B cell (primary cell): ENCODE measurements at regions not wholly inside any gene's neighbourhood (a gene's known extent, or its start where the extent isn't known, plus 50 kb on each side); places are given as distances from the start of the nearest gene placed in this dataset.

ENCODE experiments used
- ATAC-seq: fragments of 200-7000 bp; cut with Tn5 transposase; one replicate; pipeline ENCODE4 v1.10.0; 2021; ENCODE audit warnings: low read depth, mild to moderate bottlenecking, moderate number of reproducible peaks, moderate library complexity
- CTCF ChIA-PET: fragments of 350-600 bp; sonication (Branson Sonifier 250); formaldehyde crosslinking; loops from one replicate; lab custom pipeline; 2021; ENCODE audit warnings: antibody characterized with exemption, inconsistent platforms; lab: Charles Lee
- POLR2A ChIA-PET: fragments of 350-600 bp; sonication (Branson Sonifier 250); formaldehyde crosslinking; loops from one replicate; lab custom pipeline; 2021; ENCODE audit warnings: antibody characterized with exemption; lab: Charles Lee
- DNase-seq: peaks from one replicate; pipeline ENCODE4 v3.0.0; 2013
- H2AFZ ChIP-seq: 2 replicates; pipeline ENCODE4 v1.6.1; 2012; ENCODE audit warnings: mild to moderate bottlenecking, low read depth, low read length; ENCODE audit not compliant: insufficient read depth, poor library complexity, severe bottlenecking
- H3K27ac ChIP-seq, 2 donors: 1 replicate in 1 of 2; 2 replicates in 1 of 2; pipeline ENCODE4 v1.5.1; 2012 to 2013; ENCODE audit warnings: low read length in 2 of 2, mild to moderate bottlenecking in 2 of 2, moderate library complexity in 1 of 2
- H3K27me3 ChIP-seq, 4 experiments: fragments of 200-600 bp in 1 of 4; sonication (generic) in 1 of 4; replicated peaks in 1 of 4; 1 replicate in 2 of 4; 2 replicates in 2 of 4; pipeline versions ENCODE4 v1.6.1 to v1.7.0; 2013 to 2016; ENCODE audit warnings: low read length in 3 of 4, mild to moderate bottlenecking in 2 of 4, mixed read lengths in 1 of 4, moderate library complexity in 1 of 4; ENCODE audit not compliant: insufficient read depth in 4 of 4, control insufficient read depth in 3 of 4; ENCODE audit errors: control extremely low read depth in 1 of 4
- H3K36me3 ChIP-seq, 2 experiments: replicated peaks in 1 of 2; 1 replicate in 1 of 2; 2 replicates in 1 of 2; pipeline versions ENCODE4 v1.6.1 to v1.7.1; 2013; ENCODE audit warnings: low read length in 1 of 2; ENCODE audit not compliant: insufficient read depth in 2 of 2, control insufficient read depth in 1 of 2; ENCODE audit errors: control extremely low read depth in 1 of 2, extremely low read depth in 1 of 2
- H3K4me1 ChIP-seq, 2 donors: fragments of 200-600 bp in 1 of 2; sonication (generic) in 1 of 2; 1 replicate in 1 of 2; 2 replicates in 1 of 2; pipeline versions ENCODE4 v1.5.1 to v1.6.1; 2013 to 2017; ENCODE audit warnings: low read length in 2 of 2; ENCODE audit not compliant: control insufficient read depth in 2 of 2, insufficient read depth in 2 of 2
- H3K4me2 ChIP-seq: replicated peaks from 2 replicates; pipeline ENCODE3; 2012; ENCODE audit warnings: mild to moderate bottlenecking, low read depth, low read length; ENCODE audit not compliant: poor library complexity, severe bottlenecking
- H3K4me3 ChIP-seq, 5 experiments: fragments of 200-600 bp in 1 of 5; sonication (generic) in 1 of 5; 1 replicate in 3 of 5; 2 replicates in 2 of 5; pipeline versions ENCODE4 v1.5.1 to v1.7.0; 2011 to 2016; ENCODE audit warnings: low read length in 4 of 5, mild to moderate bottlenecking in 4 of 5, low read depth in 2 of 5, control low read depth in 1 of 5, moderate library complexity in 1 of 5; ENCODE audit not compliant: insufficient read depth in 1 of 5; ENCODE audit errors: control extremely low read depth in 1 of 5, extremely low read depth in 1 of 5
- H3K79me2 ChIP-seq: fragments of 200-600 bp; sonication (generic); one replicate; pipeline ENCODE4 v1.6.0; 2016; ENCODE audit warnings: low read length; ENCODE audit not compliant: control insufficient read depth, insufficient read depth
- H3K9ac ChIP-seq: fragments of 200-600 bp; sonication (generic); 2 replicates; pipeline ENCODE4 v1.6.1; 2017; ENCODE audit warnings: mild to moderate bottlenecking, low read length, moderate library complexity
- H3K9me3 ChIP-seq, 3 donors: one replicate each; pipeline versions ENCODE4 v1.6.1 to v1.7.1; 2013; ENCODE audit warnings: low read length in 2 of 3; ENCODE audit not compliant: control insufficient read depth in 2 of 3, insufficient read depth in 1 of 3; ENCODE audit errors: control extremely low read depth in 1 of 3
- H4K20me1 ChIP-seq: 2 replicates; pipeline ENCODE4 v1.6.0; 2012; ENCODE audit warnings: mild to moderate bottlenecking, low read length; ENCODE audit not compliant: insufficient read depth, control insufficient read depth, poor library complexity, severe bottlenecking
- H3K27ac Mint-ChIP-seq: one replicate; pipeline ENCODE4 v1.8.0; 2021; ENCODE audit warnings: mixed read lengths
- H3K27me3 Mint-ChIP-seq: one replicate; pipeline ENCODE4 v1.8.0; 2021; ENCODE audit warnings: mixed read lengths
- H3K4me1 Mint-ChIP-seq: one replicate; pipeline ENCODE4 v1.8.0; 2021; ENCODE audit warnings: mixed read lengths
- H3K4me3 Mint-ChIP-seq: one replicate; pipeline ENCODE4 v1.8.0; 2021; ENCODE audit warnings: mixed read lengths
- H3K9me3 Mint-ChIP-seq: one replicate; pipeline ENCODE4 v1.8.0; 2022; ENCODE audit warnings: mixed read lengths; ENCODE audit not compliant: insufficient read depth
- EZH2 ChIP-seq: IDR thresholded peaks from 2 replicates; pipeline ENCODE4 v1.6.1; 2012; ENCODE audit warnings: borderline replicate concordance, low read depth, mild to moderate bottlenecking, moderate library complexity, low read length; ENCODE audit not compliant: insufficient read depth, poor library complexity, severe bottlenecking
- WGBS: methylation state at CpG from one replicate; pipeline ENCODE4 v1.1.5; 2013; ENCODE audit warnings: missing lambda C conversion rate; ENCODE audit not compliant: insufficient coverage; 5-methylcytosine and 5-hydroxymethylcytosine counted together
- intact Hi-C: fragments of 100-400 bp; cut with micrococcal nuclease; formaldehyde crosslinking; loops from one replicate; pipeline ENCODE4 v1.10.0; 2022
- TF ChIP-seq, protein P1 (sequence below): fragments of 200-600 bp; IDR thresholded peaks from one replicate; pipeline ENCODE4 v1.8.0; 2022; ENCODE audit warnings: antibody characterized with exemption, mild to moderate bottlenecking

DNA sequence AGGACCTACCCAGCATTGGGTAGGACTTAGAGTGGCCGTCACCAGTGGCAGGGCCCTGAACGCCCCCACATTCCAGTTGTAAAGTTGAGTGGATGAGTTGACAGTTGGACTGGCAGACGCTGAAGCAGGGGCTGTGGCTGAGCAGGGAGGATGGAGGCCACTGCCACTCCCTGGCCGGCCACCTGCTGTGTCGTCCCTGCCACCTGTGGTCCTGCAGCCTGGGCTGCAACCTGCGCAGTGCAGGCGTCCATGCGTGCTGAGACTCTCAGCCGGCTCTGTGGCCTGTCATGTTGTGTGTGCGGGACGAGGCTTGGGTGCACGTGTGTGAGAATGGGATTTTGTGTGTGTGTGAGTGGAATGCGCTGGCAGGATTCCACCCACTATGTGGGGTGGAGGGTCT lies 80.8 kb downstream of the SCGB2B2 start:
- Mint-ChIP-seq H3K4me1 (no peaks in the 10 kb centered on the region), H3K27me3 (peaks cover 8% of the 10 kb centered on the region), H3K9me3 (no peaks in the 10 kb centered on the region), H3K27ac (no peak overlapping the region), H3K4me3 (no peak overlapping the region)
- Histone ChIP-seq H3K4me3 (no peak overlapping the region), H3K27me3 (no peaks in the 10 kb centered on the region), H3K36me3 (no peaks in the 10 kb centered on the region), H2AFZ (no peak overlapping the region), H3K27ac (no peak overlapping the region), H3K79me2 (no peaks in the 10 kb centered on the region), H3K9me3 (peaks cover 0 to 14% (median 0%) of the 10 kb centered on the region in 3 donors), H4K20me1 (no peaks in the 10 kb centered on the region), H3K4me1 (no peaks in the 10 kb centered on the region), H3K9ac (no peak overlapping the region), H3K4me2 (no peak overlapping the region)
- CTCF ChIA-PET = no interaction called here
- WGBS = 92% methylated on average over 13 of the region's 13 CpGs
- ATAC-seq (no peak), DNase-seq (no peak)
- TF ChIP-seq, protein P1, sequence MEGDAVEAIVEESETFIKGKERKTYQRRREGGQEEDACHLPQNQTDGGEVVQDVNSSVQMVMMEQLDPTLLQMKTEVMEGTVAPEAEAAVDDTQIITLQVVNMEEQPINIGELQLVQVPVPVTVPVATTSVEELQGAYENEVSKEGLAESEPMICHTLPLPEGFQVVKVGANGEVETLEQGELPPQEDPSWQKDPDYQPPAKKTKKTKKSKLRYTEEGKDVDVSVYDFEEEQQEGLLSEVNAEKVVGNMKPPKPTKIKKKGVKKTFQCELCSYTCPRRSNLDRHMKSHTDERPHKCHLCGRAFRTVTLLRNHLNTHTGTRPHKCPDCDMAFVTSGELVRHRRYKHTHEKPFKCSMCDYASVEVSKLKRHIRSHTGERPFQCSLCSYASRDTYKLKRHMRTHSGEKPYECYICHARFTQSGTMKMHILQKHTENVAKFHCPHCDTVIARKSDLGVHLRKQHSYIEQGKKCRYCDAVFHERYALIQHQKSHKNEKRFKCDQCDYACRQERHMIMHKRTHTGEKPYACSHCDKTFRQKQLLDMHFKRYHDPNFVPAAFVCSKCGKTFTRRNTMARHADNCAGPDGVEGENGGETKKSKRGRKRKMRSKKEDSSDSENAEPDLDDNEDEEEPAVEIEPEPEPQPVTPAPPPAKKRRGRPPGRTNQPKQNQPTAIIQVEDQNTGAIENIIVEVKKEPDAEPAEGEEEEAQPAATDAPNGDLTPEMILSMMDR = no peak
- TF ChIP-seq EZH2 = no peak
- intact Hi-C loops = no loop called here
- POLR2A ChIA-PET = no interaction called here

DNA sequence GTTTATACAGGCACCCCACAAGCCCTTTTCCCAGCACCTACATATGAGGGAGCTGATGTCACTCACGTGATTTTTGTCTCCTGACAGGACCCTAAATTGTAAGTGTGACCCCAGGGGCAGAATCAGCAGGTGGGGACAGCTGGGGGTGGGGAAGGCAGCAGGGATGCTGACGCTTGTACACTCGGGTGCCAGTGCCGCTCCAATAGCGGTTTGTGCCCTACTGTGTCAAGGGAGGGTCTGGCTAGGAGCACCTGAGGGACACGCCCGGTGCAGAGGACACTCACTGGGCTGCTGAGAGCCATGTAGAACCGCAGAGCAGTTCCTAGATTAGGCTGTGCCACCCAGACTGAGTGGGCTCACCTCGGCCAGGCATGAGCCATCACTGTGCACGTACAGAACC lies 81.3 kb downstream of the SCGB2B2 start:
- Histone ChIP-seq H3K27me3 (no peaks in the 10 kb centered on the region), H3K4me2 (no peak overlapping the region), H3K9ac (no peak overlapping the region), H2AFZ (no peak overlapping the region), H3K4me3 (no peak overlapping the region), H3K9me3 (peaks cover 0 to 14% (median 0%) of the 10 kb centered on the region in 3 donors), H3K79me2 (no peaks in the 10 kb centered on the region), H3K4me1 (no peaks in the 10 kb centered on the region), H3K36me3 (no peaks in the 10 kb centered on the region), H3K27ac (no peak overlapping the region), H4K20me1 (no peaks in the 10 kb centered on the region)
- peaks cover 8% of the 10 kb centered on the region for H3K27me3 Mint-ChIP-seq
- CTCF ChIA-PET = no interaction called here
- ATAC-seq (no peak), DNase-seq (no peak)
- intact Hi-C loops = no loop called here
- 85% methylated on average over 10 of the region's 10 CpGs for WGBS
- H3K9me3 Mint-ChIP-seq = no peaks in the 10 kb centered on the region
- TF ChIP-seq EZH2 = no peak
- TF ChIP-seq, protein P1 = no peak
- POLR2A ChIA-PET = no interaction called here
- no peaks in the 10 kb centered on the region for H3K4me1 Mint-ChIP-seq
- H3K27ac Mint-ChIP-seq = no peak overlapping the region
- H3K4me3 Mint-ChIP-seq = no peak overlapping the region
